NCI-H524 (cell line): ENCODE measurements at regions not wholly inside any gene's neighbourhood (a gene's known extent, or its start where the extent isn't known, plus 50 kb on each side); places are given as distances from the start of the nearest gene placed in this dataset.
"Not testable (repeated sequence)": the region's sequence is repeated elsewhere in the genome, so short reads cannot be mapped to it uniquely, and the experiment has no call there.

ENCODE experiments used
- DNase-seq, 2 experiments: peaks; one replicate each; lab custom pipeline; 2025; lab: John Stamatoyannopoulos, UW

DNA sequence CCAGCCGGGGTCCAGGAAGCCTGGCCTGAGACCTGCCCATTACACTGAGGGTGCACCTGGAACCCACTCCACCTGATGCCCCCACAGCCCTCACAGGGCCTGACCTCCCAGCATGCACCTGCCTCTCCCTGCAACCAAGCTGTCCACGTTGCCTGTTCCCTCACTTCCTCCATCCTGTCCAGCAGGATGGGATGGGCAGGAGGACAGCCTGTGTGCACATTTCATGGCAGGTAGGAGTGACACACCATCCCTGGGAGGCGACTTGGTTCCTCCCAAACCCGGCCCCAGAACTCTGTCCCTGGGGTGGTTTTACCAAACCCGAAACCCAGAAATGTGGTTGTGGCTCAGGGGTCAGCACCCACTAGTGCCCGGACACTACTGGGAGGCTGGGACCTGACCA, 203.8 kb upstream of the ZNF519 start:
- not testable (repeated sequence) for DNase-seq

DNA sequence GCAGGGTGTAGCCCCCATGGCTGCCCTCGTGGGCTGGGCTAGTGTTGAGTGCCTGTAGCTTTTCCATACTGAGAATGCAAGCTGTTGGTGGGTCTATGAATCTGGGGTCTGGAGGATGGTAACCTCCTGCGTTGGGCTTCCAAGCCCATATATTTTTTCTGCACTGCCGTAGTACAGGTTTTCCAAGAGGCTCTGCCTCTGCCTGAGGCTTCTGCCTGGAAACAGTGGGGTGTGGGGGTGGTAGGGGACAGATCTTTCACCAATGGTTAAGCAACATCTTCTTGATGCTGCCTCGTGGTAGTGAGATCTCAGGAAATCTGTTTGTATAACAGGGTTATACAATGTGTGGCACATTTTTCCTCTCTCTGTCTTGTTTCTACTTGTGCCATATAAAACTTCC, 189.0 kb upstream of the ZNF519 start:
- not testable (repeated sequence) for DNase-seq

DNA sequence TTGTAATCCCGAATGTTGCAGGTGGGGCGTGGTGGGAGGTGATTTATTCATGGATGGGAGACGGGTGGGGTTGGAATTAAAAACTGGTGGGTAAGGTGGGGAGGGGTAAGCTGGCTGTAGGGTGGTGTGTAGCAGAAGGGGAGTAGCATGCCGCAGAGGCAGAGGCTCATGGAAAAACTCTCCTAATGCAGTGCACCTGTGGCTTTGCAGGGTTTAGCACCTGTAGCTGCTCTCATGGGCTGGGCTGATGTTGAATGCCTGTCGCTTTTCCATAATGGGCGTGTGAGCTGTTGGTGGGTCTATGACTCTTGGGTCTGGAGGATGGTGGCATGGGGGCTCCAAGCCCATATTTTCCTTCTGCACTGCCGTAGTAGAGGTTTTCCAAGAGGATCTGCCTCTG, 169.0 kb upstream of the ZNF519 start:
- DNase-seq = not testable (repeated sequence)

DNA sequence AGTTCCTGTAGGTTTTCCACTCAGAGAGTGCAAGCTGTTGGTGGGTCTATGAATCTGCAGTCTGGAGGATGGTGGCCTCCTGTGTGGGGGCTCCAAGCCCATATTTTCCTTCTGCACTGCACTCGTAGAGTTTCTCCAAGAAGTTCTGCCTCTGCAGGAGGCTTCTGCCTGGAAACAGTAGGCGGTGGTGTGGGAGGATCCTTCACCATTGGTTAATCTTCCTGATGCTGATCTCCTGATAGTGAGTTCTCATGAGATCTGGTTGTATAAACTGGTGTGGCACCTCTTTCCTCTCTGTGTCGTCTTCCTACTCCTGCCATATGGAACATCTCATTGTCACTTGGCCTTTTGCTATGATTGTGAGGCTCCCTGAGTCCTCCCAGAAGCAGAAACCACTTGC, 162.8 kb upstream of the ZNF519 start:
- not testable (repeated sequence) for DNase-seq

DNA sequence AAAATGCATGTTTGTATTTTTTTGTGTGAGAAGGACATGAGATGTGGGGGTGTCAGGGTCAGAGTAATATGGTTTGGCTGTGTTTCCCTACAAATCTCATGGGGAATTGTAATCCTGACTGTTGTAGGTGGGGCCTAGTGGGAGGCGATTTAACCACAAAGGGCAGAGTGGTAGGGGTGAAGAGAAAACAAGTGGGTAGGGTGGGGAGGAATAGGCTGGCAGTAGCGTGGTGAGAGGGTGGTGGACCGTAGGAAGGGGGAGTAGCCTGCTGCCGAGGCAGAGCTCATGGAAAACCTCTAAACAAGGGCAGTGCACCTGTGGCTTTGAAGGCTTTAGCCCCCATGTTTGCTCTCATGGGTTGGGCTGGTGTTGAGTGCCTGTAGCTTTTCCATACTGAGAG, 152.8 kb upstream of the ZNF519 start:
- DNase-seq = no peak

DNA sequence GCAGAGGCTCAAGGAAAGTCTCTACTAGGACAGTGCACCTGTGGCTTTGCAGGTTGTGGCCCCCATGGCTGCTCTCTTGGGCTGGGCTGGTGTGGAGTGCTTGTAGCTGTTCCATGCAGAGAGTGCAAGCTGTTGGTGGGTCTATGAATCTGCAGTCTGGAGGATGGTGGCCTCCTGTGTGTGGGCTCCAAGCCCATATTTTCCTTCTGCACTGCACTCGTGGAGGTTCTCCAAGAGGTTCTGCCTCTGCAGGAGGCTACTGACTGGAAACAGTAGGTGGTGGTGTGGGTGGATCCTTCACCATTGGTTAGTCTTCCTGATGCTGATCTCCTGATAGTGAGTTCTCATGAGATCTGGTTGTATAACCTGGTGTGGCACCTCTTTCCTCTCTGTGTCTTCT, 143.2 kb upstream of the ZNF519 start:
- DNase-seq = not testable (repeated sequence)

DNA sequence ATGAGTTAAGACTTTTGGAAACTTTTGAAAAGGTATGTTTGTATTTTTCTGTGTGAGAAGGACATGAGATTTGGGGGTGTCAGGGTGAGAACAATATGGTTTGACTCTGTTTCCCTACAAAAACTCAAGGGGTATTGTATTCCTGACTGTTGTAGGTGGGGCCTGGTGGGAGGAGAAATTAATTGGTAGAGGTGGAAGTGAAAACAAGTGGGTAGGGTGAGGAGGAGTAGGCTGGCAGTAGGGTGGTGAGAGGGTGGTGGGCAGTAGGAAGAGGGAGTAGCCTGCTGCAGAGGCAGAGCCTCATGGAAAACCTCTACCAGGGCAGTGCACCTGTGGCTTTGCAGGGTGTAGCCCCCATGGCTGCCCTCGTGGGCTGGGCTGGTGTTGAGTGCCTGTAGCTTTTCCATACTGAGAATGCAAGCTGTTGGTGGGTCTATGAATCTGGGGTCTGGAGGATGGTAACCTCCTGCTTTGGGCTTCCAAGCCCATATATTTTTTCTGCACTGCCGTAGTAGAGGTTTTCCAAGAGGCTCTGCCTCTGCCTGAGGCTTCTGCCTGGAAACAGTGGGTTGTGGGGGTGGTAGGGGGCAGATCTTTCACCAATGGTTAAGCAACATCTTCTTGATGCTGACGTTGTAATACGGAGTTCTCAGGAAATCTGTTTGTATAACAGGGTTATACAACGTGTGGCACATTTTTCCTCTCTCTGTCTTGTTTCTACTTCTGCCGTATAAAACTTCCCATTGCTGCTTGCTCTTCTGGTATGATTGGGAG, 133.6 kb upstream of the ZNF519 start:
- DNase-seq = not testable (repeated sequence)

DNA sequence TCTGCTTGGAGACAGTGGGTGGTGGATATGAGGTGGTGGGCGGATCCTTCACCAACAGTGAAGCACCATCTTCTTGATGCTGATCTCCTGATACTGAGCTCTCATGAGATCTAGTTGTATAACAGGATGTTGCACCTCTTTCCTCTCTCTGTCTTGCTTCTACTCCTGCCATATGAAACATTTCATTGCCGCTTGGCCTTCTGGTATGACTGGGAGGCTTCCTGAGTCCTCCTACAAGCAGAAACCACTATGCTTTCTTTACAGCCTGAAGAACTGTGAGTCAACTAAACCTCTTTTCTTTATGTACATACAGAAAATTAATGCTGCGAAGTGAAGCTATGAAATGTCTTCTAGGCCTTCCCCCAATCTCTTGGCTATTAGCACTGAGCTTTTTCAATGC, 130.6 kb upstream of the ZNF519 start:
- DNase-seq = not testable (repeated sequence)

DNA sequence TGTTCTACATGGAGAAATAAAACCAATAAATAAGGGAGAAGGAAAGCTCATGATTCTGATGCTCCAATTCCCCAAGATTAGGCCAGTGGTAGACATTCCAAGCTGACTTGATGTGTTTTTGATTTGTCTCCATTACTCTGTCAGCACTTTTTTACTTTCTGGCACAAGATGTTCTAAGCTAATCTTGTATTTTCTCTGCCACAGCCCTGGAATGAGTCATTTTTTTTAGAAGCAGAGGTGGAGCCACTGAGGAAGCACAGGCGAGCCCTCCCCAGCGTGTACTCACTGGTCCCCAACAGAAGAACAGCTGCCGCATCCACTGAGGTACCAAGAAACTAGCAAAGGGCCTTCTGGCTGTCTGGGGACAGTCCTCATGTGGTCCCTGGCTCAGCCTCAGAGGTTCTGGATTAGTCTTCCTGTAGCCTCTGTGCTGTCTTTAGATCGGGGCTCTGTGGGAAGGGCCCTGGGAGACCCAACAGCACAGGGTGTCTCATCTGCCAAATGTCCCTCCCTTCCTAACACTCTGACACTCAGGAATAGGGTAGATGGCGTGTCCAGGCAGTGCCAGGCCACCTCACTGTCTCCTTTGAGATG, 117.9 kb upstream of the ZNF519 start:
- not testable (repeated sequence) for DNase-seq

DNA sequence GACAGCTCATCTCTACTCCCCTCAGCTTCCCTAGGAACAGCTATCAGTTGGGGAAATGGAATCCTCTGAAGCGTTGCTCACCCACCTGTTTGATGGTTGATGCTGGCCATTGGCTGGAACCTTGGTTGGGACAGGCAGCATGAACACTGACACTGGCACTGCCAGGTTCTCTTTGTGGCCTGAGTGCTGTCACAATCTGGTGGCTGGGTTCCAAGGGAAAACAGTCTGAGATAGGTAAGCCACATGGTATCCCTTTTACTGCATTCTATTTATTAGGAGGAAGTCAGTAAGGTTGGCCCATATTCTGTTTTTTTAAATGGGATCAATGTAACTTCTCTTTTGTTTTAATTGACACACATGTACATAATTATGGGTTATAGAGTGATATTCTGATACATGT, 107.0 kb upstream of the ZNF519 start:
- DNase-seq = not testable (repeated sequence)

DNA sequence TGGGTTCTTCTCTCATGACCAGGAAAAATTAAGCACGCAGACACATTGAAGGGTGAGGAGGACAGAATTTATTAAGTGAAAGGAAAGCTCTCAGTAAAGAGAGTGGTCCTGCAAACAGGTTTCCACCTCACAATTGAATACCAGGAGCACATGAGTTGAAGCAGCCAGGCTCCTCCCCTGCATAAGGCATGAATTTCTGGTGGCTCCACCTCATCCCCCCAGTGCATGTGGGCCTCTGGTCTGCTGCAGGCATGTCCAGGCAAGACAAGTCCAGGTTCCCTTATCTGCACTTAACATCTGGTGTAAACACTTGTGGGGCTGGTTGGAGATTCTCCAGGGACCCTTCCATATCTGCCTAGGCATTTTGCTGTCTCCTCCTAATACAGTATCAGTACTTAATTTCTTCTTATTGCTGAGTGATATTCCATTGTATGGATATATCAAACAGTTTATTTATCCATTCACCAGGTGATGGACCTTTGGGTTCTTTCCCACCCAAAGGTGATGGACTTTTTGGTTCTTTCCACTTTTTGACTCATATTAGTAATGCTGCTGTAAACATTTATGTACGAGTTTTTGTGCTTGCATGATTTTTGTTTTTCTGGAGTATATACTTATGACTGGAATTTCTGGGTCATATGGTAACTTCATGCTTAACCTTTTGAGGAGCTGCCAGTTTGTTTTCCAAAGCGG, 104.3 kb upstream of the ZNF519 start:
- DNase-seq = peak; percentile 10 to 48

DNA sequence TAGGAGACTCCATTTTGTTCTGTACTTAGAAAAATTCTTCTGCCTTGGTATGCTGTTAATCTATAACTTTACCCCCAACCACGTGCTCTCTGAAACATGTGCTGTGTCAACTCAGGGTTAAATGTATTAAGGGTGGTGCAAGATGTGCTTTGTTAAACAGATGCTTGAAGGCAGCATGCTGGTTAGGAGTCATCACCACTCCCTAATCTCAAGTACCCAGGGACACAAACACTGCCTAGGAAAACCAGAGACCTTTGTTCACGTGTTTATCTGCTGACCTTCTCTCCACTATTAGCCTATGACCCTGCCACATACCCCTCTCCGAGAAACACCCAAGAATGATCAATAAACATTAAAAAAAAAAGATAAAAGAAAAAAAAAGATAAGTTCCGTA, 93.0 kb upstream of the ZNF519 start:
- DNase-seq = not testable (repeated sequence)

DNA sequence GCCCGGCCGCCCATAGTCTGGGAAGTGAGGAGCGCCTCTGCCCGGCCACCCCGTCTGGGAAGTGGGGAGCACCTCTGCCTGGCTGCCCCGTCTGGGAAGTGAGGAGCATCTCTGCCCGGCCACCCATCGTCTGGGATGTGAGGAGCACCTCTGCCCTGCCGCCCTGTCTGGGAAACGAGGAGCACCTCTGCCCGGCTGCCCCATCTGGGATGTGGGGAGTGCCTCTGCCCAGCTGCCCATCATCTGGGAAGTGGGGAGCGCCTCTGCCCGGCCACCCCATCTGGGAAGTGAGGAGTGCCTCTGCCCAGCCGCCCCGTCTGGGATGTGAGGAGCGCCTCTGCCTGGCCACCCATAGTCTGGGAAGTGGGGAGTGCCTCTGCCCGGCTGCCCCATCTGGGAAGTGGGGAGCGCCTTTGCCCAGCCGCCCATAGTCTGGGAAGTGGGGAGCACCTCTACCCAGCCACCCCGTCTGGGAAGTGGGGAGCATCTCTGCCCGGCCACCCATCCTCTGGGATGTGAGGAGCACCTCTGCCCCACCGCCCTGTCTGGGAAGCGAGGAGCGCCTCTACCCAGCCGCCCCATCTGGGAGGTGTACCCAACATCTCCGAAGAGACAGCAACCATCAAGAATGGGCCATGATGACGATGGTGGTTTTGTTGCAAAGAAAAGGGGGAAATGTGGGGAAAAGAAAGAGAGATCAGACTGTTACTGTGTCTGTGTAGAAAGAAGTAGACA, 92.5 kb upstream of the ZNF519 start:
- DNase-seq = not testable (repeated sequence)

DNA sequence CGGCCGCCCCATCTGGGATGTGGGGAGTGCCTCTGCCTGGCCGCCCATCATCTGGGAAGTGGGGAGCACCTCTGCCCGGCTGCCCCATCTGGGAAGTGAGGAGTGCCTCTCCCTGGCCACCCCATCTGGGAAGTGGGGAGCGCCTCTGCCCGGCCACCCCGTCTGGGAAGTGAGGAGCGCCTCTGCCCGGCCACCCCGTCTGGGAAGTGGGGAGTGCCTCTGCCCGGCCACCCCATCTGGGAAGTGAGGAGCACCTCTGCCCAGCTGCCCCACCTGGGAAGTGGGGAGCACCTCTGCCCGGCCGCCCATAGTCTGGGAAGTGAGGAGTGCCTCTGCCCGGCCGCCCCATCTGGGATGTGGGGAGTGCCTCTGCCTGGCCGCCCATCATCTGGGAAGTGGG, 91.7 kb upstream of the ZNF519 start:
- DNase-seq = not testable (repeated sequence)

DNA sequence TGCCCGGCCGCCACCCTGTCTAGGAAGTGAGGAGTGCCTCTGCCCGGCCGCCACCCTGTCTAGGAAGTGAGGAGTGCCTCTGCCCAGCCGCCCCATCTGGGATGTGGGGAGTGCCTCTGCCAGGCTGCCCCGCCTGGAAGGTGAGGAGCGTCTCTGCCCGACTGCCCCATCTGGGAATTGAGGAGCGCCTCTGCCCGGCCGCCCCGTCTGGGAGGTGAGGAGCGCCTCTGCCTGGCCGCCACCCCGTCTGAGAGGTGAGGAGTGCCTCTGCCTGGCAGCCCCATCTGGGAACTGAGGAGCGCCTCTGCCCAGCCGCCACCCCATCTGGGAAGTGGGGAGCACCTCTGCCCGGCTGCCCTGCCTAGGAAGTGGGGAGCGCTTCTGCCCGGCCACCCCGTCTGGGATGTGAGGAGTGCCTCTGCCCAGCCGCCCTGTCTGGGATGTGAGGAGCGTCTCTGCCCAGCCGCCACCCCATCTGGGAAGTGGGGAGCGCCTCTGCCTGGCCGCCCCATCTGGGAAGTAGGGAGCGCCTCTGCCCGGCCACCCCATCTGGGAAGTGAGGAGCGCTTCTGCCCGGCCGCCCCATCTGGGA, 91.1 kb upstream of the ZNF519 start:
- DNase-seq = not testable (repeated sequence)

DNA sequence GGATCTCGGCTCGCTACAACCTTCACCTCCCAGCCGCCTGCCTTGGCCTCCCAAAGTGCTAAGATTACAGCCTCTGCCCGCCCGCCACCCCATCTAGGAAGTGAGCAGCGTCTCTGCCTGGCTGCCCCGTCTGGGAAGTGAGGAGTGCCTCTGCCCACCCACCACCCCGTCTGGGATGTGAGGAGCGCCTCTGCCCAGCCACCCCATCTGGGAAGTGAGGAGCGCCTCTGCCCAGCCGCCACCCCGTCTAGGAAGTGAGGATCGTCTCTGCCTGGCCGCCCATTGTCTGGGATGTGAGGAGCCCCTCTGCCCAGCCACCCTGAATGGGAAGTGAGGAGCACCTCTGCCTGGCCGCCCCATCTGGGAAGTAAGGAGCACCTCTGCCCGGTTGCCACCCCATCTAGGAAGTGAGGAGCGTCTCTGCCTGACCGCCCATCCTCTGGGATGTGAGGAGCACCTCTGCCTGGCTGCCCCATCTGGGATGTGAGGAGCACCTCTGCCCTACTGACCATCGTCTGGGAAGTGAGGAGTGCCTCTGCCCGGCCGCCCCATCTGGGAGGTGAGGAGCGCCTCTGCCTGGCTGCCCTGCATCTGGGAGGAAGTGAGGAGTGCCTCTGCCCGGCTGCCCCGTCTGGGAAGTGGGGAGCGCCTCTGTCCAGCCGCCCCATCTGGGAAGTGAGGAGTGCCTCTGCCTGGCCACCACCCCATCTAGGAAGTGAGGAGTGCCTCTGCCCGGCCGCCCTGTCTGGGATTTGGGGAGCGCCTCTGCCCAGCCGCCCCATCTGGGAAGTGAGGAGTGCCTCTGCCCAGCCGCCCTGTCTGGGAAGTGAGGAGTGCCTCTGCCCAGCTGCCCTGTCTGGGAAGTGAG, 90.4 kb upstream of the ZNF519 start:
- not testable (repeated sequence) for DNase-seq

DNA sequence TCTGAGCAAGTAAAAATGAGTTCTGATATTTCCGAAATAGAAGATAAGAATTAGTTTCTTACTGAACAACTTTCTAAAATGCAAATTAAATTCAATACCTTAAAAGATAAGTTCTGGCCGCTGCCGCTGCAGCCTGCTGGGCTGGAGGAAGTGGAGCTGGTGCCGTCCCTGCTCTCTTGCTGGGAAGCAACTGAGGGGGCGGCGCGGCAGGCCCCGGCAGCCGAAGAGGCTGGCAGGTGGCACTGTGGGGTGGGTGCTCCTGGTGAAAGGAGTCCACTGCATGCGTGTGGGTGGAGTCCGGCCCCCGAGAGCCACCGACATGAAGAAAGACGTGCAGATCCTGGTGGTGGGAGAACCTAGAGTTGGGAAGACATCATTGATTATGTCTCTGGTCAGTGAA, 89.5 kb upstream of the ZNF519 start:
- DNase-seq = no peak

DNA sequence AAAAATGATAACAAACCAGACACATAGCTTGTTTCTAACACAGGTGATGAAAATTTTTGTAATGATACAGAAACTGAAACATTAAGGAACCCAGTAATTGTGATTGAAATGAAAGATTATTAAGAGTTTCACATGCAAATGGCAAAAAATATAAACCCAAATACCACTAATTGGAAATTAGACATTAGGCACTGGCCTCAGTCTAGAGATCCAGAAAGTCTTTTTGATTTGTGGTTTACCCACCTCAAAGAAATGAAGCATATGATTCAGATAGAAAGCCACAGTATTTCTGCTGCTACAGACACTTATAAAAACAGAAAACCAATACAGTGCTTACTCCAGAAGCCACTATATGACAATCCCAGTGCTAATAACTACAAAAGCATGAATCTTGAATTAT, 83.7 kb upstream of the ZNF519 start:
- not testable (repeated sequence) for DNase-seq

DNA sequence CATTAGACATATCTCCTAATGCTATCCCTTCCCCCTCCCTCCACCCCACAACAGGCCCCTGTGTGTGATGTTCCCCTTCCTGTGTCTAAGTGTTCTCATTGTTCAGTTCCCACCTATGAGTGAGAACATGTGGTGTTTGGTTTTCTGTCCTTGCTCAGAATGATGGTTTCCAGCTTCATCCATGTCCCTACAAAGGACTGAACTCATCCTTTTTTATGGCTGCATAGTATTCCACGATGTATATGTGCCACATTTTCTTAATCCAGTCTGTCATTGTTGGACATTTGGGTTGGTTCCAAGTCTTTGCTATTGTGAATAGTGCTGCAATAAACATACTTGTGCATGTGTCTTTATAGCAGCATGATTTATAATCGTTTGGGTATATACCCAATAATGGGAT, 71.2 kb upstream of the ZNF519 start:
- not testable (repeated sequence) for DNase-seq

DNA sequence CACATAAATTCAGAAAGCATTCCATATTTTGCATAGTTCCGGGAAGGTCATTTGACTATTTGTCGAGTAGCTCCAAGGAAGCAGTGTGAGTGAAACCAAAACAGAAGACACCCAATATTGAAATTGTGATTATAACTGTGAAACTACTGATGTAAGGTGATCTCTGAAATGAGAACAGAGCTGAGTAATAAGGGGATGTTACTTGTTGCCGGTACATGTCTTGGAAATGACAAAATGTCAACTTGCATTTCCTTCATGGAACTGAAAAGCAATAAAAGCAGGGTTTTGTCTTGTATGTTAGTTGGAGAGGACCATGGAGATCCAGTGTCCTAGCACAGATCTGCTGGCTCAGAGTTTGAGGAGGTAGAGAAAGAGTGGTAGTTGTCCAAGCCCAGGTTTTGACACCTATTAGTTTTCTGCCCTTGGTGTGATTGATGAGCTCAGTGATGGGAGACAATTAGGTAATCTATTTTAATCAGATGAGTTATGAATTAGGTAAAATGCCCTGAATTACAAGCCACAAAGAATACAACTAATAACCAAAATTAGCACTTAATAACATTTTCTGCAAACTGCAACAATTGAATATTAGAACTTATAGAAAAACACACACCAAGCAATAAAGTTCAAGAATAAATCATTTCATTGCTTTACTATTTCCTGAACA, 58.7 kb upstream of the ZNF519 start:
- not testable (repeated sequence) for DNase-seq
